Adipose tissue (tissue), 3 donors: ENCODE measurements at regions not wholly inside any gene's neighbourhood (a gene's known extent, or its start where the extent isn't known, plus 50 kb on each side); places are given as distances from the start of the nearest gene placed in this dataset.
A peak's percentile ranks its signal among the peaks of the same experiment; 100 is the strongest.
"Not testable (repeated sequence)": the region's sequence is repeated elsewhere in the genome, so short reads cannot be mapped to it uniquely, and the experiment has no call there.

Experiments used
- H3K27ac ChIP-seq: one replicate; pipeline ENCODE4 v1.5.1; 2013; ENCODE audit warnings: low read depth, low read length
- WGBS, 3 donors: extraction: QIAGEN DNeasy Blood & Tissue Kit; methylation state at CpG; one replicate each; pipeline ENCODE4 v1.1.7; 2013; 5-methylcytosine and 5-hydroxymethylcytosine counted together
- donor health status: healthy with polysubstance abuse.
- donor health status: Bipolar disorder and iron deficiency.
- donor health status: healthy.

DNA sequence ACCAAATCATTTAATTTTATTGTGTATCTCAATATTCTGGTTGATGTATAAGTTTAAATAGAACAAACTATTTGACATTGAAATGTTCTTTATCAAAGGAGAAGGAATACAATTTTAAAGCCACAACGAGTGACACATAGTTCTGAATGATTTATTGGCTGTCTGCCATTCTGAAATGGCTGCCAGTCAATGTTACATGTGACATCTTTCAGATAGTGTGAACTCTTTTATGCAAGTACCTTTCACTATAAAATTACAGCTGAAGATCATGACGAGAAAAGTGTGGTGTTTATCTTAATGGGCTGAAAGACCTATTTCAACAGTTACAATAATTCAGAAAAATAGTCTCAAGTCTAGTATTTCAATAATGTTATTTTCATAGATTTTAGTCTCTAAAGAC is 268.6 kb upstream of the ZNF322 start:
- 57 to 77% (median 66%) methylated on average over 1 of the region's 2 CpGs for WGBS, 3 donors
- H3K27ac ChIP-seq: not testable (repeated sequence)

DNA sequence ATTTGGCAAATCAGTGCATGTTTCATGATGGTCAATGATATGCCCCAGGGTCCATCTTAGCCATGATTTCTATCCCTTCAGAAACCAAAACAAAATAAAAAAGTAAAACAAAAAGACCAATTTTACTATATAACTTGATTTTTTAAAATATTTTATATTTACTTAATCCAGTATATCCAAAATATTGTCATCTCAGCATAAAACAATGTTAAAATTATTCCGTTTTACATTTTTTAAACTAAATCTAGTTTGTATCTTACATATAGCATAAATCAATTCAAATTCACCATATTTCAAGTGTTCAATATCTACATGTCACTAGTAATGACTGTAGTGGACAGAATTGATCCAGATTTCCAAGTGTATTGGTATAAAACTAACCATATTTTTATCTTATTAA is 277.7 kb upstream of the ZNF322 start:
- 82 to 96% (median 91%) methylated on average over 1 of the region's 1 CpG for WGBS, 3 donors

GRCh38 chr6:26951211-26951610 is 291.7 kb upstream of the ZNF322 start:
- WGBS, 3 donors: 87 to 90% (median 88%) methylated on average over 3 of the region's 3 CpGs
- H3K27ac ChIP-seq: not testable (repeated sequence)

More for the DNA sequence above, 277.7 kb upstream of the ZNF322 start:
- not testable (repeated sequence) for H3K27ac ChIP-seq

- 17 to 21% (median 20%) methylated on average over 5 to 6 of the region's 20 CpGs for WGBS, 3 donors
- H3K27ac ChIP-seq: not testable (repeated sequence)
These were observed 291.4 kb upstream of the PRSS16 start for GRCh38 chr6:26956078-26956600.

GRCh38 chr6:26956601-26957184 is 290.8 kb upstream of the PRSS16 start:
- 1 to 2% (median 1%) methylated on average over 17 to 40 of the region's 54 CpGs for whole genome bisulfite sequencing, 3 donors
- not testable (repeated sequence) for H3K27ac ChIP-seq

DNA sequence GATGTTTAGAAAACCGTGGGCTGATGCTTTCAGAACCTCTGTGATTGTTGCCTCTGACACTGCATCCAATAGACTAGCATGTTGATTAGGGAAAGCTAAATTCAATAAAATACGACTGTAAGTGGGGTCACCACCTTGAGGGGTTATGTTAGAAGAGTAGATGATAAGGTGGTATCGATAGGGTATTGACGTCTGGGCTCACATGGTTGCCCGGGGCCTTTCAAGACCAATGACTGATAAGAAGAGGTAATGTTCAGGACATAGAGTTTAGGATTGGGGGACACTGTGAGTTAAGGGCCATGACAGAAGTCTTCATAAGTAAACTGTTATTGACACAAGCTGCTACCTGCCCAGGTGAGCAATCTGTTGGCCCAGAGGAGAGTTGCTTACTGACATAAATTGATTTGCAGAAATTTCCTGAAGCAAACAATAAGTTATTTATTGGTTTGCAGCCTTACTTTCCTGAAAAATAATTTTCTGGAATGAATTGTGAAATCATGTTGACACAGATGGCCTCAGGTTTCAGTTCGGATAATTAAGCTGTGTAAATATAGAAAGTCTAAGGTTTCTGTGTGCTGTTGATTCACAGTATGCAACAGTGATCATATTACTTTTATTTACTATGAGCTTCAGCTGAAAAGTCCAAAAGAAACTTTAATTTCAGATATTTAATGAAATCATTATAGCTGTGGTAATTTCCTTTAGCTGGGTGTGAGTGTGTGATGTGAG is 289.9 kb upstream of the PRSS16 start:
- not testable (repeated sequence) for H3K27ac ChIP-seq
- 30 to 87% (median 84%) methylated on average over 6 of the region's 6 CpGs for WGBS, 3 donors

DNA sequence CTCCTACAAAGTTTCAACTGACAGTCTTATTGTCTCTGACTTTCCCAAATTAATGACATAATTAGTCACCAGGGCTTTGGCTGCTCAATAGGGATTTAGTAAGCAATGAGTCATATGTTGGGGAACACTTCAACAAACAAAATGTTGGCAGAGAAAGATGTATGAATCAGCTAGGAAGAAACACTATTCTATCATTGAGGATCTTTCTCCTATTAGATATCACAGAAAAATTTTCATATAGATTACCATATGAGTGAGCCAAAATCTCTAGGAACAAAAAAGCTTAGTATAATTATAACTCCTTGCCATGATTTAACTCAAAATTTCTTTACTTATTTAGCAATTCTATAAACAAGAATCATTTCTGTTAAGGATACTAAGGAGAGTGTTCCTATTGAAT is 286.3 kb upstream of the PRSS16 start:
- not testable (repeated sequence) for H3K27ac ChIP-seq

DNA sequence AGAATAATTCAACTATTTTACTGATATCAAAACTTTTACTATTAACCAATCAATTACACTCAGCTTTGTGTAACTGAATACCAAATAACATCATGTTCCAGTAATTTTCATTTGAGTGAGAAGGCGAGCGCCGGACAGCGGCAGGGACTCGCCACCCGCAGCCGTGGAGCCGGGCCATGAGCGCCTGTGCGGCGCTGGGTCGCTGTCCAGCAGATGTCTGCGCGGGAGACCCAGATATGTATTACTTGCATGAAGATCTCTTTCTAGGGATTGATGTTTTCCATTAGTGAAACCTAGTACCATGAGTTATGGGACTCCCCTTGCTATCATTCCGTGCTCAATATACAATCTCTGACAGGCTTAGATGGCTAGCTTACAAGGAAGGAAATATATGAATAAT is 245.1 kb upstream of the PRSS16 start:
- H3K27ac ChIP-seq: no peak overlapping the region
- 90 to 94% (median 94%) methylated on average over 15 of the region's 15 CpGs for WGBS, 3 donors

DNA sequence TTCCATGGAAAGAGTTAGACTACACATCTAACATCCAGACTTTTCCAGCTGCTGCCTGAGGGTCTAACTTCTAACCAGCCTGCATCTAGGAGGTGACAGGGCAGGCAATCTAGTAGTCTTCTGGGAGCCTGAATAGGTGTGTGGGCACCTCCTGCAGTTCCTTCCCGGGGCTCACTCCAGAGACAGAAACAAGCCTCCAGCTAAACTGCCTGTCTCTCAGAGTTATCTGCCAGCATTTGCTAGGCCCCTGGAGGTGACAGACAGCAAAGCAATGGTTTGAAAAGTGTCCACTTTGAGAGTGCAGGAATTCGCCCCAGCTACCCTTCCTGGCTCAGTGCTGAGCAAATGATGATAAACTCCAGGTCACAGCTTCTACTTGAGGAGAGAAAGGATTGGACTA is 240.5 kb upstream of the PRSS16 start:
- 32 to 45% (median 36%) methylated on average over 2 of the region's 2 CpGs for WGBS, 3 donors
- H3K27ac ChIP-seq: no peak overlapping the region

DNA sequence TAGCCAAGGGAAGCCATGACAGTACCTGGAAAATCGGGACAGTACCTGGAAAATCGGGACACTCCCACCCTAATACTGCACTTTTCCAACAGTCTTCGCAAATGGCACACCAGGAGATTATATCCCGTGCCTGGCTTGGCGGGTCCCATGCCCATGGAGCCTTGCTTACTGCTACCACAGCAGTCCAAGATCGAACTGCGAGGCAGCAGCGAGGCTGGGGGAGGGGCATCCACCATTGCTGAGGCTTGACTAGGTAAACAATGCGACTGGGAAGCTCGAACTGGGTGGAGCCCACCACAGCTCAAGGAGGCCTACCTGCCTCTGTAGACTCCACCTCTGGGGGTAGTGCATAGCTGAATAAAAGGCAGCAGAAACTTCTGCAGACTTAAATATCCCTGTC is 238.9 kb upstream of the PRSS16 start:
- H3K27ac ChIP-seq: not testable (repeated sequence)
- 94 to 95% (median 94%) methylated on average over 10 of the region's 10 CpGs for WGBS, 3 donors

DNA sequence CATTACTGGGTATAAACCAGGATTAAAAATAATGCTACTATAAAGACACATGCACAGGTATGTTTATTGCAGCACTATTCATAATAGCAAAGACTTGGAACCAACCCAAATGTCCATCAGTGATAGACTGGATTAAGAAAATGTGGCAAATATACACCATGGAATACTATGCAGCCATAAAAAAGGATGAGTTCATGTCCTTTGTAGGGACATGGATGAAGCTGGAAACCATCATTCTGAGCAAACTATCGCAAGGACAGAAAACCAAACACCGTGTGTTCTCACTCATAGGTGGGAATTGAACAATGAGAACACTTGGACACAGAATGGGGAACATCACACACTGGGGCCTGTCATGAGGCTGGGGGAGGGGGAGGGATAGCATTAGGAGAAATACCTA is 233.4 kb upstream of the PRSS16 start:
- 92 to 100% (median 100%) methylated on average over 1 of the region's 2 CpGs for WGBS, 3 donors
- not testable (repeated sequence) for H3K27ac ChIP-seq

DNA sequence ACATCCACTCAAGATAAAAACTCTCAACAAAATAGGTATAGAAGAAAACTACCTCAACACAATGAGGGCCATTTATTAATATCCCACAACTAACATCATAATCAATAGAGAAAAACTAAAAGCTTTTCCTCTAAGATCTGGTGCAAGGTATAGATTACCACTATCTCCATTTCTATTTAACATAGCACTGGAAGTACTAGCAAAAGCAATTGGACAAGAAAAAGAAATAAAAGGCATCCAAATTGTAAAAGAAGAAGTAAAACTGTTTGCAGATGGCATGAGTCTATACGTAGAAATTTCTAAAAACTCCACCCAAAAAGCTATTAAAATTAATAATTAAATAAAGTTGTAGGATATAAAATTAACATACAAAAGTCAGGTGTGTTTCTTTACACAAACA is 230.8 kb upstream of the PRSS16 start:
- H3K27ac ChIP-seq: no peak overlapping the region
- 1 to 48% (median 24%) methylated on average over 1 of the region's 1 CpG for WGBS, 3 donors

DNA sequence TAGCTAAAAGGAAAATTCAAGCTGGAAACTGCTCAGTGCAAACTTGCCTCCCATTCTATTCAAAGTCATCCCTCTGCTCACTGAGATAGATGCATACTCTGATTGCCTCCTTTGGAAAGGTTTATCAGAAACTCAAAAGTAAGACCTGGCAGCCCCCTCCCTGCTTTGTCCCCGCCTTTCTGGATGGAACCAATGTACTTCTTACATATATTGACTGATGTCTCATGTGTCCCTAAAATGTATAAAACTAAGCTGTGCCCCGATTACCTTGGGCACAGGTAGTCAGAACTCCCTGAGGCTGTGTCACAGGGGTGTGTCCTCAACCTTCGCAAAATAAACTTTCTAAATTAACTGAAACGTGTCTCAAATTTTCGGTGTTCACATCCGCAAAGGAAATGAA is 229.1 kb upstream of the PRSS16 start:
- 94 to 95% (median 94%) methylated on average over 6 of the region's 6 CpGs for WGBS, 3 donors
- not testable (repeated sequence) for H3K27ac ChIP-seq

- peak overlapping the region; percentile 87 for H3K27ac ChIP-seq
- WGBS, 3 donors: 1 to 4% (median 2%) methylated on average over 58 of the region's 58 CpGs
These were observed 227.6 kb upstream of the PRSS16 start for GRCh38 chr6:27019651-27020552.

- WGBS, 3 donors: 61 to 76% (median 74%) methylated on average over 9 of the region's 9 CpGs
These were observed 227.0 kb upstream of the PRSS16 start for GRCh38 chr6:27020553-27020880.

DNA sequence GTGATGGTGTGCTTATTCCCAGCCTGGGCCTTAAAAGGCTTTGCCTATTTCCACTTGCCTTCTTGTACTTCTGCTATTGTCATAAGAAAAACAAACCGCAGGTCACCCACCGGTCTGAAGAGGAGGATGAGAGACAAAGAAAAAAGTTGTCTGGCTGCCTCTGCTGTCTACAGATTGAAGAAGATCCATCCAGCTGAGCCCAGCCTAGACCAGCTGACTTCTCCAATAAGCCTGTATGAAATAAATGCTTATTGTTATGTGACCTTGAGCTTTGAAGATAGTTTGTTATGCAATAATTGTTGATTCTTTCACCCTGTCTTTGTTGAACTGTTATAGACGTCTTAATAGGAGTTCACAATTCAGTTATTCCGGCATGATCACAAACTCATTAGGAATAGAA is 223.8 kb upstream of the PRSS16 start:
- H3K27ac ChIP-seq: no peak overlapping the region
- WGBS, 3 donors: 86 to 96% (median 94%) methylated on average over 4 of the region's 4 CpGs

More at GRCh38 chr6:27020553-27020880, 227.0 kb upstream of the PRSS16 start:
- no peak overlapping the region for H3K27ac ChIP-seq

DNA sequence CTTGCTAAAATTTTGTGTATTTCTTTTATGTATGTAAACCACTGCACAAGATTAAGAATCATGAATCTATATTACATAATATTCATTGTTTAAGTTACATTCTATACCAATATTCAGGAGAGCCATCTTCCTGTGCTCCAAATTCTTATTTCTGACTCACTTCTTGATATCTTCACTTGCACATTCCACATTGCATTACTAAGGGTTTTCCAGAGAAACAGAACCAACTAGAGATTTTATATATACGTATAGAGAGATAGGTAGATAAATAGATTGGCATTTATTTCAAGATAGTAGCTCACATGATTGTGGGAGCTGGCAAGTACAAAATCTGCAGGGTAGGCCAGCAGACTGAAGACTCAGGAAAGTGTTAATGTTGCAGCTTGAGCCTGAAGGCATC is 222.2 kb upstream of the PRSS16 start:
- H3K27ac ChIP-seq: no peak overlapping the region
- 63 to 86% (median 77%) methylated on average over 1 of the region's 1 CpG for WGBS, 3 donors

GRCh38 chr6:27026361-27026760 is 221.1 kb upstream of the PRSS16 start:
- WGBS, 3 donors: 84 to 96% (median 86%) methylated on average over 1 of the region's 1 CpG

GRCh38 chr6:27031302-27031701 is 216.2 kb upstream of the PRSS16 start:
- 90 to 100% (median 100%) methylated on average over 1 of the region's 1 CpG for WGBS, 3 donors
- no peak overlapping the region for H3K27ac ChIP-seq

More at GRCh38 chr6:27026361-27026760, 221.1 kb upstream of the PRSS16 start:
- no peak overlapping the region for H3K27ac ChIP-seq
